GM12891 (cell line): ENCODE measurements at regions not wholly inside any gene's neighbourhood (a gene's known extent, or its start where the extent isn't known, plus 50 kb on each side); places are given as distances from the start of the nearest gene placed in this dataset.

ENCODE experiments used
- PAX5 ChIP-seq: IDR thresholded peaks from 2 replicates; pipeline ENCODE4 v1.6.1; 2011; ENCODE audit warnings: low read length, moderate library complexity, mild to moderate bottlenecking; ENCODE audit not compliant: insufficient read depth, severe bottlenecking
- POLR2A ChIP-seq: IDR thresholded peaks from 2 replicates; pipeline ENCODE4 v1.6.1; 2011; ENCODE audit warnings: low read depth, low read length, control low read depth
- TAF1 ChIP-seq: IDR thresholded peaks from 2 replicates; pipeline ENCODE4 v1.6.1; 2011; ENCODE audit warnings: low read depth, low read length, control low read depth

- TF ChIP-seq TAF1 (no peak), POLR2A (no peak), PAX5 (no peak)
Observed at GRCh38 chrX:39202641-39203040, 401.4 kb downstream of the MID1IP1 start.
